Esophagus muscularis mucosa (tissue), 4 donors: ENCODE measurements at regions not wholly inside any gene's neighbourhood (a gene's known extent, or its start where the extent isn't known, plus 50 kb on each side); places are given as distances from the start of the nearest gene placed in this dataset.

Source experiments
- DNase-seq: peaks from one replicate; pipeline ENCODE4 v3.0.0-alpha.2; 2017; ENCODE audit errors: extremely low spot score
- H3K27ac ChIP-seq, 4 donors: fragments of 200-600 bp; sonication (generic); replicated peaks in 1 of 4; 1 replicate in 3 of 4; 2 replicates in 1 of 4; pipeline ENCODE4 v1.5.1; 2016 to 2019; ENCODE audit warnings: mild to moderate bottlenecking in 1 of 4
- H3K27me3 ChIP-seq, 4 donors: fragments of 200-600 bp; sonication (generic); one replicate each; pipeline versions ENCODE4 v1.5.1 to v1.6.0; 2016 to 2019
- H3K36me3 ChIP-seq, 4 donors: fragments of 200-600 bp; sonication (generic); one replicate each; pipeline ENCODE4 v1.5.1; 2016 to 2019
- H3K4me1 ChIP-seq, 4 donors: fragments of 200-600 bp; sonication (generic); one replicate each; pipeline ENCODE4 v1.5.1; 2016 to 2019
- H3K4me3 ChIP-seq, 4 donors: fragments of 200-600 bp; sonication (generic); 1 replicate in 2 of 4; 2 replicates in 2 of 4; pipeline ENCODE4 v1.5.1; 2016 to 2019; ENCODE audit warnings: mild to moderate bottlenecking in 4 of 4, moderate library complexity in 1 of 4
- H3K9me3 ChIP-seq, 4 donors: fragments of 200-600 bp; sonication (generic); 1 replicate in 3 of 4; 2 replicates in 1 of 4; pipeline ENCODE4 v1.5.1; 2016 to 2019
- EP300 ChIP-seq: sonication (generic); formaldehyde crosslinking; IDR thresholded peaks from one replicate; pipeline ENCODE4 v1.6.1; 2017; ENCODE audit warnings: antibody characterized with exemption
- POLR2A ChIP-seq: fragments of 450-650 bp; IDR thresholded peaks from one replicate; pipeline ENCODE4 v1.6.1; 2017; ENCODE audit warnings: antibody characterized with exemption, moderate library complexity, mild to moderate bottlenecking, low read depth
- POLR2AphosphoS5 ChIP-seq, 2 donors: sonication (generic); formaldehyde crosslinking; IDR thresholded peaks; one replicate each; pipeline ENCODE4 v1.6.1; 2017; ENCODE audit warnings: antibody characterized with exemption in 2 of 2
- WGBS: methylation state at CpG from one replicate; pipeline ENCODE4 v1.1.5; 2018; 5-methylcytosine and 5-hydroxymethylcytosine counted together
- intact Hi-C: fragments of 100-400 bp; cut with DNase I; formaldehyde crosslinking; loops from one replicate; pipeline ENCODE4 v1.15.1; 2023
- TF ChIP-seq, protein P1 (sequence below), 3 experiments: fragments of 200-600 bp in 2 of 3; fragments of 450-650 bp in 1 of 3; sonication (generic) in 2 of 3; IDR thresholded peaks; one replicate each; pipeline ENCODE4 v1.5.1; 2017 to 2019; ENCODE audit warnings: antibody characterized with exemption in 3 of 3, mild to moderate bottlenecking in 2 of 3, moderate library complexity in 1 of 3

DNA sequence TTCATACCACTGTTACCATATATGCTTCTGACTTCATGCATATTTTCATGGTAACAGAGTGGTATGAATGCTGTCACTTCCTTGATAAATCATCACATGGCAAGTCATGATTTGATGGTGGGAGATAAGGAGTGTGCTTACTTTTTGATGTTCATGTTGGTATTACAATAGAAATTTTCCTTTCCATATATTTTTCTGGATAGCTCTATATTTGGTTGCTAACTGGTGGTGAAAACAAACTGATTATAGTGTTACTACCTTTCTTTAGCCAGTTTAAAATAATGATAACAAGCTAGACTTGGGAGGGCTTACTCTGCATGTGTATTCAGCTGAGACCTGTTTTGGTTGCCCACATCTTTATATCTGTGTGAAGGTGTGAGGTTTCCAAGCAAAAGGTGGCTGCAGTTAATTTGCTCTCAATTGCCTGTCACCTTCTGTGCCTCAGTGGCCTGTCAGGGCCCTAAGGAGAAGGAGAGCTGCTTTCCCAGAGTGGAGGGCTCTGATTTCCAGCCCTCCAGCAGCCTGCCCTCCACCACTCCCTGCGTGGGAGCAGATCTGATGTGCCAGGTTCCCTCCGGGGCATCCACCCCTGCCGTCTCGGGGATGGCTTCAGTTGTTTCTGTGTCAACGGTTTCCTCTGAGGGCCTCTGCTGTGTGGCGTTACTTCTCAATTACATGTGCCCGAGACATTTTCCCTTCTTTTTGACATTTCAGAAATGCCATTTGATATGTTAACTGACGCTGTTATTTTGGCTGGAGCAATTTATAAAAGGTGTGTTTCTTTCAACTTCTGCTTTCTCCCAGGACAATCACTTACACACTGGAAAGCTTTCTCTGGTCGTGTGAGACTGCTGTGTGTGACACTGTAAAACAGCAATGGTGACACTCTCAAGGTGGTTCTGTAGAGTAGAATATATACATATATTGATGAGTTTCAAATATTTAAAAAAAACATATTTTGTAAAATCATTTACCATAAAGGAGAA is 107.7 kb upstream of the KLF6 start:
- DNase-seq = no peak
- Histone ChIP-seq H3K36me3 (no peaks in the 10 kb centered on the region), H3K4me1 (peaks cover 2 to 34% (median 27%) of the 10 kb centered on the region in 4 donors), H3K9me3 (no peaks in the 10 kb centered on the region), H3K4me3 (no peak overlapping the region), H3K27me3 (no peaks in the 10 kb centered on the region), H3K27ac (peak overlapping the region in 1 of 4 donors; percentile 26)
- intact Hi-C loops = no loop called here
- WGBS = 67% methylated on average over 9 of the region's 9 CpGs
- TF ChIP-seq, protein P1, sequence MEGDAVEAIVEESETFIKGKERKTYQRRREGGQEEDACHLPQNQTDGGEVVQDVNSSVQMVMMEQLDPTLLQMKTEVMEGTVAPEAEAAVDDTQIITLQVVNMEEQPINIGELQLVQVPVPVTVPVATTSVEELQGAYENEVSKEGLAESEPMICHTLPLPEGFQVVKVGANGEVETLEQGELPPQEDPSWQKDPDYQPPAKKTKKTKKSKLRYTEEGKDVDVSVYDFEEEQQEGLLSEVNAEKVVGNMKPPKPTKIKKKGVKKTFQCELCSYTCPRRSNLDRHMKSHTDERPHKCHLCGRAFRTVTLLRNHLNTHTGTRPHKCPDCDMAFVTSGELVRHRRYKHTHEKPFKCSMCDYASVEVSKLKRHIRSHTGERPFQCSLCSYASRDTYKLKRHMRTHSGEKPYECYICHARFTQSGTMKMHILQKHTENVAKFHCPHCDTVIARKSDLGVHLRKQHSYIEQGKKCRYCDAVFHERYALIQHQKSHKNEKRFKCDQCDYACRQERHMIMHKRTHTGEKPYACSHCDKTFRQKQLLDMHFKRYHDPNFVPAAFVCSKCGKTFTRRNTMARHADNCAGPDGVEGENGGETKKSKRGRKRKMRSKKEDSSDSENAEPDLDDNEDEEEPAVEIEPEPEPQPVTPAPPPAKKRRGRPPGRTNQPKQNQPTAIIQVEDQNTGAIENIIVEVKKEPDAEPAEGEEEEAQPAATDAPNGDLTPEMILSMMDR (IDR thresholded peaks at IDR 0.05) = no peak
- TF ChIP-seq EP300 (no peak), POLR2A (no peak)

- Histone ChIP-seq H3K36me3 (no peaks in the 10 kb centered on the region), H3K4me3 (no peak overlapping the region), H3K4me1 (peaks cover 15 to 44% (median 38%) of the 10 kb centered on the region in 4 donors), H3K27me3 (no peaks in the 10 kb centered on the region), H3K9me3 (no peaks in the 10 kb centered on the region), H3K27ac (no peak overlapping the region)
- DNase-seq = no peak
- 96% methylated on average over 3 of the region's 3 CpGs for WGBS
- intact Hi-C loops = no loop called here
- no peak for TF ChIP-seq EP300
- TF ChIP-seq, protein P1 (IDR thresholded peaks at IDR 0.05) = no peak
- no peak for TF ChIP-seq POLR2A
- no peak for TF ChIP-seq POLR2AphosphoS5 (IDR thresholded peaks at IDR 0.05)
Measured at GRCh38 chr10:3891396-3891795, 106.4 kb upstream of the KLF6 start.

DNA sequence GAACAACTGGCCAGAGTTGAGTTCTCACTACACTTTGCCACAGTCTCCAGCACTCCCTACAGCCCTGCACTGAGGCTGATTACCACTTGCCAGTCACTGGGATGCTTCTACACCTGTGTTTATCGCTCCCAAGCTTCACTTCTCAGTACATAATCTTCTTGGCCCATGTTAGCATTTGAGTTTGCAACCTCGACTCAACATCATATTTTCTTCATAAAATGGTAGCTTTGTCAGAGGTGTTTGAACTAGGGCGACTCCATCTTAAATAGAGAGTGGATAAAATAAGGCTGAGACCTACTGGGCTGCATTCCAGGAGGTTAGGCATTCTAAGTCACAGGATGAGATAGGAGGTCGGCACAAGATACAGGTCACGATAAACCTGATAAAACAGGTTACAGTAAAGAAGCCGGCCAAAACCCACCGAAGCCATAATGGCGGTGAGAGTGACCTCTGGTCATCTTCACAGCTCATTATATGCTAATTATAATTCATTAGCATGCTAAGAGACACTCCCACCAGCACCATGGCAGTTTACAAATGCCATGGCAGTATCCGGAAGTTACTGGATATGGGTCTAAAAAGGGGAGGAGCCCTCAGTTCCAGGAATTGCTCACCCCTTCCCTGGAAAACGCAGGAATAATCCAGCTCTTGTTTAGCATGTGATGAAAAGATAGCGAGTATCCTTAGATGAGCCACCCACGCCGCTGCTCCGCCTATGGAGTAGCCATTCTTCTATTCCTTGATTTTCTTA is 105.8 kb upstream of the KLF6 start:
- intact Hi-C loops = no loop called here
- Histone ChIP-seq H3K27ac (peak overlapping the region in 1 of 4 donors; percentile 98), H3K27me3 (no peaks in the 10 kb centered on the region), H3K9me3 (no peaks in the 10 kb centered on the region), H3K4me3 (no peak overlapping the region), H3K4me1 (peaks cover 21 to 50% (median 44%) of the 10 kb centered on the region in 4 donors), H3K36me3 (no peaks in the 10 kb centered on the region)
- no peak for TF ChIP-seq POLR2A
- TF ChIP-seq, protein P1 (IDR thresholded peaks at IDR 0.05) = no peak
- TF ChIP-seq POLR2AphosphoS5 (IDR thresholded peaks at IDR 0.05) = no peak
- WGBS = 97% methylated on average over 14 of the region's 14 CpGs
- no peak for DNase-seq

DNA sequence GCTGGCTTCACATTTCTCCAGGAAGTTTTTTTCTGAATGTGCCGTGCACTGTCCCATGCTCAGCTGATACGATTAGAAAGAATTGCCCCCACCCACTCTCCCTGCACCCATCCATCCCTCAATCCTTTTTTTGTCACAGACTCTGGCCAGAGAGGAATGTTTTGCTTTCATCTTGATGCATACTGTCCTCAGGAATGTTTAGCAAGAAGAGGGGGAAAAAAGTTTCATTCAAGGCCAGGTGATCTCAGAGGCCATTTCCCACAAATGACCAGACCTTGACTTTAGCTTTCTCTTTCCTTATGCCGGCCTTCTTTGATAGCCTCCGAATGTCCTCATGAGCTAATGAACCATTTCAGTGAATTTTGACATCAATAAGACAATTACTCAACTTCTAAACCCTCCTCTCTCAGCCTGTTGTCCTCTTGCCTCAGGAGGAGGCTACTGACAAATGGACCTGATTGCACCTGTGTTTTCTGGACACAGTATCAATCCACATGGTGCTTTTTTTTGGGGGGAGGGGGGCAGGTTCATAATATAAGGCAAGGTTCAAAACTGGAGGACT is 105.0 kb upstream of the KLF6 start:
- no peak overlapping the region for H3K4me3 ChIP-seq
- no peak for DNase-seq
- peak overlapping the region in 2 of 4 donors; percentile 91 to 98 for H3K27ac ChIP-seq
- H3K36me3 ChIP-seq = no peaks in the 10 kb centered on the region
- peaks cover 21 to 50% (median 43%) of the 10 kb centered on the region in 4 donors for H3K4me1 ChIP-seq
- no peaks in the 10 kb centered on the region for H3K27me3 ChIP-seq
- intact Hi-C loops = no loop called here
- WGBS = 67% methylated on average over 4 of the region's 4 CpGs
- no peaks in the 10 kb centered on the region for H3K9me3 ChIP-seq
- TF ChIP-seq POLR2AphosphoS5 (IDR thresholded peaks at IDR 0.05) (peak in 1 of 2 donors; percentile 13), POLR2A (no peak), EP300 (no peak)
